Hippocampal formation (tissue), 2 donors: ENCODE measurements at regions not wholly inside any gene's neighbourhood (a gene's known extent, or its start where the extent isn't known, plus 50 kb on each side); places are given as distances from the start of the nearest gene placed in this dataset.
A peak's percentile ranks its signal among the peaks of the same experiment; 100 is the strongest.

Experiments
- DNase-seq, 2 donors: peaks; one replicate each; lab custom pipeline; 2025; lab: John Stamatoyannopoulos, UW

DNA sequence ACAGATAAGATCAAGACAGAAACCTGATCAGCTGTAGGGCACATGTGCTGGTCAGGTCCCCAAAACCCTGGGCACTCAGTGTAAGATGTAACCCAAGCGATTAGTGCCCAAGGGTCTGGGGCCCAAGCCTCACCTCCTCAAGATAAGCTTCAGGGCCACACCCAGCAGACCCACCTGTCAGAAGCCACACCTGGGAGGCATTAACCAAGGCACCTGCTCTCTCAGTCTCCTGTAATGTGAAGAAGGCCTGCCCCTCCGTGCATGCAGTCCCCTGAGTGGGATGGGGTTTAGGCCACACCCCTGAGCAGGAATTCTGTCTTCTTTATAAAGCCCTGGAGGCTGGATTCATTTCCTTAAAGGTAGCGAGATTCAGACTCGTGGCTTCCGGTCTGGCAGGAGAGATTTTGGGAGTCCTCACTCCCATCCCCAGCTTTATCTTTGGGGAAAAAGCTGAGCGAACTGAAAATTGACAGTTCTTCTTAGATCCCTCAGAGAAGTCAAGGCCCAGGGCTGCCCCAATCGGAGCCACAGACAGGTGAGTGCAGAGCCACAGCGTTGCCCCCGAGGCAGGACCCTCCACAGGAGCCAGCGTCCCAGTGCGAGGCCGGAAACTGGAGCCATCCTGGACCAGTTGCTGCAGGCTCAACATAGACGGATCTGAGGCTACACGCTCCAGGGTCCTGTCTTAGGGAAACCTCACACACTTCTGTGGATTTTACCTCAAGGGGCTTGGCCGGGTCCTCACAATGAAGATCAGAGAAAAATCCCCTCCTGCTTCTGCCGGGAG lies 357.6 kb upstream of the IRX4 start:
- DNase-seq: no peak

DNA sequence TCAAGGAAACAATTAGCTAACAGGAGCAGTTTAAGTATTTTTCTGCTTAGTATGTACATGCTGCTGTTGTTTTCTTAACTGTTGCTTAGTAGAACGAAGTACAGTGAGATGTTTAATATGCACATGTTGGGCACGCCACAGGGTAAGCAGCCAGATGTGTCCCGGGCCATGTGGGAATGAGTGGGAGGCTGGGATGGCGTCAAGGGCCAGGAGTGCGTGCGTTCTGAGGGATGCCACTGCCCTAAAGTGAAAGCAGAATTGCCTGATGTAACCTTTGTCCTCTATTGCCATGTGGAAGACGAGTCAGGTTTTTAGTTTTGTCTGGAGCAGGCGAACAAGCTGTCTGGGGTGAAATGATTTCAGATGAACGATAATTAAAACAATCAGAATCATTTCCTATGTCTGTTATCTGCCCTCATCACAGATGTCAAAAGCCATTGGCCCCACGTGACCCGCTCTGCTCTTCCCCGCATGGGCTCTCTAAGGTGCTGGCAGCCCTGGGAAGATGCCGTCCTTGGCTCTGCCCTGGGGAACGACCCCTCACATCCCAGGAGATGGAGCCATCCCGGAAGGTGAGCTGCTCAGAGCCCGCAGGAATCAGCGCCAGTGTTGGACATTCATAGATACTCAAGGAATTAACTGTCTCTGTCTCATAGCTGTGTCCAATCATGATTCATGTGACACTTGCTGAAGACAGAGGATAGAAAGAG lies 356.6 kb upstream of the IRX4 start:
- no peak for DNase-seq

DNA sequence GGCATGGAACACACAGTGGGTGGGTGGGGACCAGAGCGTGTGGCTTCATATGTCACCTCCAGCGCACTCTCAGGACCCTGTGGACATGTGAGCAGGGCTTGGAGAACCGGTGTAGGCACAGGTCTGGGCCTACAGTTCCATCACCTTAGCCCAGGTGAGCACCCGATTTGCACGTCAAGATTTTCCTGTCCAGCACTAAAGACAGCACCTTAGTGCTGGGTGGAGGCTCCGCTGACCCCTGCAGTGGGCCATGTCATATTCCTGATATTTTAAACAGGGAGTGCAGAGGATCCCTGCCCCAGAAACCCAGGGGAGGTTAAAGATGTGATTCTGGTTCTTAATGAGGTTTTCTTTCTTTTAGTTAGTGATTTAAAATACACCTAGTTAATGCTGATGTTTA lies 356.0 kb upstream of the IRX4 start:
- no peak for DNase-seq

DNA sequence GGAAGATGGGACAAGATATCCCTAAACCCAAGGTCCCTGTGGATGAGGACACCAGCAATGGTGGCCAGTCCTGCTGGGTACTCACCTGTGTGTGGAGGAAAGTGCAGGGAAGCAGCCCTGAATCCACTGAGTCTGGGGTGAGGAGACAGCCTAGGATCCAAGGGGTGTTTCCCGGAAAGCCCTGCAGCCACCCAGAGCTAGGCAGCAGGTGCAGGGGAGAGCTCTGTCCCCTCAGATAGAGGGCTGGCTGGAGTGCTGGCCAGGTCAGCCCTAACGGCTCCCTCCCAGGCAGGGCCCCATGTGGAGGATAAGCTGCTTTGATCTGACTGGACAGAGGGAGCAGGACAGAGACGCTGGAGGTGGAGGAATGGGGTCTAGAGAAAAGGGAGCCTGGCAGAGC lies 344.7 kb upstream of the IRX4 start:
- DNase-seq: no peak

DNA sequence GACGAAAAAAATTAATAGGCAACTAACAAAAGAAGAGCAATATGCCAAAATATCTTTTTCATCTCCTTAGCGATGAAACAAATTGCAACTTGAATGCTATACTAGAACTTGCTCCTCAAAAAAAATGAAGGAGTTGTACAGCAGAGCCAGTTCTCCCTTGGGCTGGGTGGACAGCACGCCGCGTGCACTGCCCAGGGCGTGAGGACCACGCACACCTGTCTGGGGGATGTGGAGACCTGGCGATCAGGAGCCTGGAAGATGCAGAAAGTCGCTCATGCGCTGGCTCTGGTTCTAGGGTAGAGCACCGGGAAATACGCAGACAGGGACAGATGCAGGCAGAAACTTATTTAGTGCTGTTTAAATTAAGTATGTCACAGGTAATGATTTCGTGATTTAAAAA lies 342.0 kb upstream of the IRX4 start:
- DNase-seq: no peak

DNA sequence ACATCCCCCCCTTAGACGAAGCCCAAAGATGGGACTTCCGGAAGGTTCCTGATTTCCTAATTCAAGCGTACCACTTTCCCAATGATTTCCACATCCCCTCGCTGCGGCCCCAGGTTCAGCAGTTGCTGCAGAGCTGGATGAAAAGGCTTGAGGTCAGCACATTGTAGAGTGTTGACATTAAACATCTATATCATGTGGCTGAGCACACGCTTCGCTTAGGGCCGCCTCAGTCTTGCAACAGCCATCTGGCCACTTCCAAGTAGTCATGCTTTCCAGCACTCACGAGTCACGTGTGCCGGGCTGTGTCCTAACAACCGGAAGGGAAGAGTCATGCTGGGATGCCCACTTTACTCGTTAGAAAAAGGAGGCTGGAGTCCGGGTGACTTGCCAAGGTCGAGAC lies 340.6 kb upstream of the IRX4 start:
- no peak for DNase-seq

DNA sequence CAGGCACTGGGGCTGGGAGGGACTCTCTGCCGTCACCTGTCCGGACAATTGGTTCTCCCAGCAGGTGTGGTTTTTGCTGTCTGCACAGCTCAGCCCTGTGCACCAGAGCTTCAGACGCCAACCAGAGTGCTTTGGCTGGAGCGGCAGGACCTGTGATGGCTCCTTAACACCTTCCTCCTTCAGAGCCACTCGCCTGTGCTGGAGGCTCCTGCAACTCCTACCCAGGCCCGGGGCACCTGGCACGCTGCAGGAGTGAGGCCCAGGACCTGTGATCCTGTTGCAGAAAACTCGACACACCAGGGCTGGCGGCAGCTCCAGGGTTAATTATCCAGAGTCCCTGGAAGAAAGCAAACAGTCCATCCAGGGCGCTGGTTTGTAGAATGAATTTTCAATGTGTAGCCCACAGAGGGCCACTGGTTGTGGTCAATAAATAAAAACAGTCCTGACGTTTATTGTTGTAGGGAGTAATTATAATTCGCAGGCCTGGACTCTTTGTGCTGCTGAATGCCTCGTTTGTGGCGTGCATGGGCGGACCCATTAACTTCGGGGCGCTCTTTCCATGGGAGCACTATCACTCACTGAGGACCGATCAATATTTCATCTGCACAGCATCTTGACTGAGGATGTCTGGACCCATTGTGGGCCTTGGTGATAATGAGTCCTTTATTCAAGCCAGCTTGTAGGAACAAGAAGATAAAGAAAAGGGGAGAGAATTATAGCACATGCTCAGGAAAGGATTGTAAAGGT lies 339.7 kb upstream of the IRX4 start:
- no peak for DNase-seq

DNA sequence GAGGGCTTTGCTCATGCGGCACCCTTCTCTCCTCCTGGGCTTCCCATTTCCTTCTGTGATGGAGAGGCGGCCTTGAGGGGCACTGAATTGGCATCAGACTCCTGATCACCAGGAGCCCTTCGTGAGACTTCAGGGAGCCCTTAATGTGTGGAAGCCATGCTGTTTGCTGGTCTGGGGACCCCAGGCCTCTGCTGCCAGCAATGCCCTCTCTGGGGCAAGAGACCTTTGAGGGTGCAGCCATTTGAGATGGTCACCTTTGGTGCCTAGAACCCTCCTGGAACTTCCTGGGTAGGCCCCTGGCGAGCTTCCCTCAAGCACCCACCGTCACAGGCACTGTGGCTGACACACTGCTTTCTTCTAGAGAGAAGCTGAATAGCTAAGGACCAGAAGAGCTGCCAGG lies 338.7 kb upstream of the IRX4 start:
- DNase-seq: no peak

DNA sequence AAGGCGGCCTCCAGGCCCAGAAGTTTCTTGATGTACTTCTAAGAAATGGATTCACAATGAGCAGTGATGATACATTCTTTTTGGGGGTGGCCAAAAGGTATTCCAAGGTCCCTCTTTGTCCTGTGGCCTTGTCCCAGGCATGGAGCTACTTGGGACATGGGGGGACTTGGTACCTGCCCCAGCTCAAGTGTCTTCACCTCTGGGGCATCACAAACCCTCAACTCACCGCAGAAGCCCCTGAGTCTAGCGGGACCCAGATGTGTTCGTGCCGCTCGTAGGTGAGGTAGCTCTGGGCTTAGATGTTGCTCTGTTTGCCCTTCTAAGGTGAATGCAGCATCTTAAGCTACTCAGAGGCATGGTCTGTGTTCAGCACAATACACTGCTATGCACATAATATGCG lies 338.0 kb upstream of the IRX4 start:
- DNase-seq: no peak

DNA sequence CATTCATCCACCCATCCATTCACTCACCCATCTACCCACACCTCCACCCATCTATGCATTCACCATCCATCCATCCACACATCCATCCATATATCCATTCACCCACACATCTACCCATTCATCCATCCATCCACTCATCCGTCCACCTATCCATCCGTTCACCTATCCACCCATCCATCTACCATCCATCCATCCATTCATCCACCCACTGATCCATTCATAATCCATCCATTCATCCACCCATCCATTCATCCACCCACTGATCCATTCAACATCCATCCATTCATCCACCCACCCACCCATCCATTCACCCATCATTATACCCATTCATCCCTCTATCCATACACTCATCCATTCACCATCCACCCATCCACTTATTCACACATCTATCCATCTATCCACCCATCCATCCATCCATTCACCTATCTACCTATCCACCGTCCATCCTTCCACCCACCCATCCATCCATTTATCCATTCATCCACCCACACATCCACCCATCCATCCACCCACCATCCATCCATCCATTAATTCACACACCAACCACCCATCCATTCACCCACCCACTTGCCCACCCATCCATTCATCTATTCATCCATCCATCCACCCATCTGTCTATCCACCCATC lies 336.5 kb upstream of the IRX4 start:
- no peak for DNase-seq

DNA sequence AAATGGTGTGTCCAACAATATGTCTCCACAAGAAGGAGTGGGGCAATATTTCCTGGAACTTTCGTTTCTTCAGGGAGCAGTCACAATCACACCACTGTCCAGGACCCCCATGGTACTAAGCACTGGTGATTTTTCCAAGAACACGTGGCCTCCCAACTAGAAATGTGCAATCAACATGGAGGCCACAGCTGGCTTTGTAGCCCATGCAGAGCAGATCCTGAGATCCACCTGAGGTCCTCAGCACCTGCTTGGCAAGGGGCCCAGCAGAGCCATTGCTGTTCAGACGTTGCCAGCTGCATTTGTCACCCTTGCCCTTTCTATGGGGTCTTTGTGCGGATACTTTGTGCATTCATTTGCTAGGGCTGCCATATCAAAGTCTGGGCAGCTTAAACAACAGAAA lies 334.5 kb upstream of the IRX4 start:
- DNase-seq: no peak

DNA sequence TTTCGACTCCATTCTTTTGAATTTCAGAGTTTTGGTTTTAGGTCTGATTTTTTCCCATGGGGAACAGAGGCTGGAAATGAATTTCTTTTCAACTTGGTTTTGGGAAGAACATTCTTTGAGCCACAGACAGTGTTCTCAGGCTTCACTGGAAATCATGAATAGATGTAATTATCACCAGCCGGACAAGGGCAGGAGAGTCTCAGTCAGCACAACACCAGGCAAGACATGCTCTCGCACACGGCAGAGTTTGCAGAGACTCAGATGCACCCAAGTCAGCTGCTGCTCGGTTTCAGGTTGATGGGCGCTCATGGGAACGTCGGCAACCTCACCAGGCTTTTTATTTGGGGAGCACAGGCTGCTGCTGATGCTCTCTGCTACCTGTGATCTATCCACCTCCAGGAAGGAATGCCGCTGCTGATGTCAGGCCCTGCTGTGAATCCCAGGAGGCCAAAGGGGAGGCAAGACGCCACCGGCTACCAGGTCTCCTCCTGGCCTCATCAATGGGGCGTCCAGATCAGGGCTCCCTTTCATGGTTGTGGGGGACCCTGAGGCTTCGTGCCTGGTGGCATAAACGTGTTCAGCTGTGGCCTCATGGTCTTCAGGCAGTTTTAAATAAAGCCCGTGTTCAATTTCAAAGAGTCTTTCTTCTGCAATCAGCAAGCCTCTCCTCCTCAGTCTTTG lies 332.3 kb upstream of the IRX4 start:
- no peak for DNase-seq

DNA sequence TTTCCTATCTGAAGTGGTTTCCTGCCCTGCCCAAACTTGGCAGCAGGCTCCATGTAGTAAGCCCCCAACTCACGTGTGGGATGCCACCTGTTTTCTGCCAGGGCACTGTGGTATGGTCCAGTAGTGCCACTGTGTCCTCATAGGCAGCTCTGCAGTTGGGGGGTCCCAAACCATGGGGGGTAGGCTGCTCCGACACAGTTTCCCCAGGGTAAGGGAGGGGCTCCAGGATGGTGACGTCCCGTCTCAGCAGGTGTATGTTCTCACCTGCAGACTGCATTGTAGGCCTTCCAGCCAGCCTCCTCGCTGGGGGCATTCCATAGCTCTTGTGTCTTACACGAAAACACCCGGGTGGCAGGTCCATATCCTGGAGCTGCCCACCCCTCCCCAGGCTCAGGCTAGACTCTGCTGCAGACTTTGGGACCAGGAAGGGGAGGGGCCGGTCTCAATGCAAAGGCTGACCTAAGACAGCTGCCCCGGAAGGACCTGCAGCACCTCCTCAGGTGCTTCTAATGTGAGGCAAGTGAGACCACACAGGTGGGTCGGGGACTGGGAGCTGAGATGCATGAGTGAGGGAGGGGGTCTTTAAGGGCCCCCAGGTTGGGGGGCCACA lies 330.5 kb upstream of the IRX4 start:
- DNase-seq: no peak

DNA sequence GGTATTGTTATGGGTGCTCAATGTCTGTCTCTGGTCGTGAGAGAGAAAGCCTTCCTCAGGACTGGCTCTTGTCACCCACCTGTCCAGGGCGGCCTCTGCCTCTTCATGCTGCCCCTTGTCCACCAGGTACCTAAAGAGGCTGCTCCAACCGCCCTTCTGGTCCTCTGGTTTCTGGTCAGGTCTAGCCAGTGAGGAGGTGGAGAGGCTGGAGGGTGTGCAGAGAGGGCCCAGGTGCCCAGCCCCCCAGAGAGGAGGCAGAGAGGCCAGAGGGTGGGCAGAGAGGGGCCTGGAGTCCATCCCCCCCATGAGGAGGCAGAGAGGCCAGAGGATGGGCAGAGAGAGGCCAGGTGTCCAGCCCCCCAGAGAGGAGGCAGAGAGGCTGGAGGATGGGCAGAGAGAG lies 329.8 kb upstream of the IRX4 start:
- DNase-seq: no peak

DNA sequence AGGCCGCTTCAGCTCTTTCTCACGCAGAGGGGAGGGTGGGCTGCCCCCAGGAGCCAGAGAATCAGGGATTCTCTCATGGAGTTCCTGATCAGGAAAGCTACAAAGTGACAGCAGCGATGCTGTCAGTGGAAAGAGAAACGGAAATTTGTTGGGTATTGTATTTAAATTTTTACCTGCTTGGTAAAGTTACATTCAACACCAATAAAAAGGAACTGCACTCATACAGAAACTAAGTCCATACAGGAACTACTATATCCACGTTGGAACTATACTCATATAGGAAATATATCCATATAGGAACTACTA lies 325.5 kb upstream of the IRX4 start:
- DNase-seq: no peak

DNA sequence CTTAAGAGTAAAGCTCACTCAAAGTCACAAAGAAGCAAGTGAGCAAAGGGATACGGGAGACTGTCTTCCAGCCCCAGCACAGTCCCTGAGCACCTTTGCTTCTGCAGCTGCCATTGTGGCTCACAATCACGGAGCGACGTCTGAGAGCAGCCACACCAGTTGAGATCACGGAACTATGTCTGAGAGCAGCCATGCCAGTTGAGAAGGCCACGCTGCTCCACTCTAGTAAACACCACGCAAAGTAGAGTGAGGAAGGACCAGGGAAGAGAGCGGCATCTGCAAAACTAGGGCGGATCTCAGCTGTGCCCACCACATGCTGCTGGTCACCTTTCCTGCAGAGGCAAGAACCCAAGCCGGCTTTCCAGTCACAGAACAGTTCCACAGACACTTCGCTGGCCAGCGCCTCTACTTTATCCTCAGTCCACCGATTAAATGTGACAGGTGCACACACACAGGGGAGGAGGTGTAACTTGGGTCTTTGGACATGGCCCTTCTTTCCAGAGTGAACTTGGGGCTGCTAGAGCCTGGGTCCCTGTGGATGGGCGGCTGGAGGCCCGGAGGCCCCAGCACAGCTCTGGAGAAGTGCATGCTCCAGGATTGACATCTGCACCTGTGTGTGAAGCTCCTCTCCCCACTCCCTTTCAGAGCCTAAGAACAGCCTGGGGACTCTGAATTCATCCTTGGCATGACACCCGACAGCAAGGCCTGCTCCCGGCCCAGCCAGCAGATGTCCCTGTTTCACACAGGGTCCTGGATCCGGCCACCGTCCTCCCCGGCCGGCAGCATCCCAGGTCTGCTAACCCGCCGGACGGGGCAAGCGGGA lies 324.9 kb upstream of the IRX4 start:
- DNase-seq: peak in 1 of 2 donors; percentile 7

DNA sequence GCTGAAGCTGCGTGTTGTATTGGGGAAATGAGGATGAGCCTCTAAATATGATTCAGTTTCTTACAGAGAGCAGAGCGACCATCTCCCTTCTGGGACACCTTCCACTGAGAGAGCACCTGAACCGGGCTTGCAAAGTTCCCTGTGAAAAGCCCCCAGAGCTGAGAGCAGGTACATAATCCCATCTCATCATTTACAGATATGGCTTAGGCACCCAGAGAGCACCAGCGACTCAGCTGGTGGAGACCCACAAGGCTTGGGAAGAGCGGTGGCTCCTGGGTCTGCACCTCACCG lies 324.3 kb upstream of the IRX4 start:
- no peak for DNase-seq

DNA sequence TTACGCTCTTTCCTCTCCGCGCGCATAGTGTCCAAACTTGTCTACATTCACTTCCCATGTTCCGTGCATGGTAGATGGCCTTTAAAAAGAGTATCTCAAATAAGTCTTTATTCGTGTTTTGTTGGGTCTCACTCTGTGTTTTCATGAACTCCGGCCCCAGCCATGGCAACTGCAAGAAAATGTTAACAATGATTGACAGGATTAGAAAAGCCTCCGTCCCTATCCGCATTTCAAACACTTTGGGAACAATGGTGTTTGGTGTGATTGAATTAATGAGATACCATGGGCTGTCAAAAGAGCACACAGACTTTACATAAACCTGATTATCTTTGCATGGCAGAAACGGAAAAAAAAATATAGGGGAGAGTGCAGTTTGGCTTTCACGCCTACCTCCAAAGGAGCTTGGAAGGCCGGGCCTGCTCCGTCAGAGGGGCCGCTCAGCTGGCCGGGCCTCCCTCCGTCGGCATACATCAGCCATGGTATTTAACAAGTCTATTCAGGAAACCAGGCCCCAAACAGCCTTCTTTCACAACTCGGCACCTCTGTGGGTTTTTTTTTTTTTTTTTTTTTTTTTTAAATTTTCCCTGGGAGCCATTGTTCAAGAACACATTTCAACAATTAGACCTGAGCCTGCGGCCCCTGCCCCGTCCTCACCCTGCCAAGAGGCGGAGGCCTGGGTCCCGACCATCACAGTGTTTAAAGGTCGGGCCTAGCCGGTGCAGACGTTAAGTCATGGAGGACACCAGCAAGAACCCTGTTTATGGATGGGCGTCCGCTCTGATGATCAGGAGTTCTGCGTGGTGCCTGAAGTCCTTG lies 323.8 kb upstream of the IRX4 start:
- no peak for DNase-seq

DNA sequence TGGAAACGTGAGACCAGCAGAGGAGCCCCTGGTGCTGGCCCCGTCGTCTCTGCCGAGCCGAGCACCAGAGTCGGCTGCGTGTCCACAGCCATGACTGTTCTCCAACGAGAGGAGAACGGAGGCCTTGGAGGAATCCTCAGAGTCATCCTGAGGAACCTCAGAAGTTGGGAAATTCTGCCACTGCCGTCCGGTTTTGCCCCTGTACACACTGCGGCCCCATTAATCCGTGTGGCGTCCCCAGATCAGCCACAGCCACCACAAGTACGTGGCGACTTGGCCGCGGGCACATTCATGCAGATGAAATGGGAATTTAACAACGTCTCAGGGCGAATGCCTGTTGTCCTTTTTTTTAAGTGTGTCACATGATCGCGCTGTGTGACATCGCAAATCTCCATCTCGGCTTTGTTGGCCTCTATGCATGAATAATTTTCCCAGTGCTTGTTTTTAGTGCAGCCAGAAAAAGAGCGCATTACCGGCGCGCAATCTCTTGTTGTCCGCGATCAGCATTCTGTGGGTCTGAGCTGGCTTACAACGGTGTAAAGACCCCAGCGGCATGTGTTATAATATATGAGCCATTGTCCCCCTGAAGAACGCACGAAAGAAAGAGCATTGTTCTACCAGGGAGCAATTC lies 323.0 kb upstream of the IRX4 start:
- no peak for DNase-seq

DNA sequence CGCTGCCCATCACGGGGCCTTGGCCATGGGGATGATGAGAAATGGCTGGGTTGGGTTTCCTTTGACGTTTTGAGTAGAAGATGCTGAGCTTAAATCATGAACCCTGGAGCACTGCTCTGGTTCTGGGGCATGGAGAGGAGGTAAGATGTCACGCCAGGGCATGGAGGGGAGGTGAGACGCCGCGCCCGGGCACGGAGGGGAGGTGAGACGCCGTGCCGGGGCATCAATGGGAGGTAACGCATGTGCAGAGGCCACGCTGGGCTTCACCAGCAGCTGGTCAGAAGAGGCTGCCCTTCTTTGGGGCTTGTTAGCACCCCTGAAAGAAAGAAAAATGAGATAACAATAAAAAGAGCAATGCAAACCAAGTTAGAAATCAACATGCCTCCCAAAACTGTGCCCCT lies 322.5 kb upstream of the IRX4 start:
- no peak for DNase-seq
